ENCODE measurements at regions not wholly inside any gene's neighbourhood (a gene's known extent, or its start where the extent isn't known, plus 50 kb on each side); places are given as distances from the start of the nearest gene placed in this dataset.
"Not testable (repeated sequence)": the region's sequence is repeated elsewhere in the genome, so short reads cannot be mapped to it uniquely, and the experiment has no call there.

DNA sequence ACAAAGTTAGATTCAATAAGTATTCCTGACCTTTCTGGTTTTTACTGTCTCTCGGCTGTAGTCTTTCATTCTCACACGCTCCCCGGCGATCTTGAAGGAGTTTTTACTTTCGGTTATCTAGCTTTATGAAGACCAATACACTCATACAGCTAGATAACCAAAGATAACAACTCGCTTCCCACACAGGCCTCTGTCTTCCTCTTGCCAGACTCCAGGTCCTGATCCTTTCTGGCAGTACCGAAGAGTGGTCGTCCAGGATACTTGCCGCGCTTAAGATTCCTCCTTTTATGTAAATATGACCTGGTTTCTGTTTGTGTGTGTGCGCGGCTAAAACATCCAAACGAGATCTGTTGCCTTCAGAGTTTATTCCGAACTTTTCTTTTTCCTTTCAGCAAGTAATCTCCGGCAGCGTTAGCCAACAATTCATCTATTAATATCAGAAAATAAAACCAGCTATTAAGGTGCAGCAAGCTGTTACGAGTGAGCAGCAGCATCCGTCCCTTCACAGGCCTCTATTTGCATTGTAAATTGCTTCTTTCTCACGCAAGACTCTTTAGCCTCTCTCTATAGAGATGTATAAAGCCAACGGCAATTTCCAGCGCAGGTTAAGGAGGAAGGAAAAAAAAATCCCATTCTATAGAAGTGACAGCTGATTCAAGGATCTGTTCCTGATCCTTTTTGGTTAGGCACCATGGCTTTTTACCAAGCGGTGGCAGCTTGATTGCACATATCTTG lies 216.1 kb downstream of the MEF2C start:
- DNase-seq (ENCODE audit: low spot score), result no peak

GRCh38 chr5:88665750-88666215 lies 217.2 kb downstream of the MEF2C start:
- DNase-seq (ENCODE audit: low spot score), result no peak

GRCh38 chr5:88664645-88665044 lies 218.3 kb downstream of the MEF2C start:
- DNase-seq (ENCODE audit: low spot score), result no peak

DNA sequence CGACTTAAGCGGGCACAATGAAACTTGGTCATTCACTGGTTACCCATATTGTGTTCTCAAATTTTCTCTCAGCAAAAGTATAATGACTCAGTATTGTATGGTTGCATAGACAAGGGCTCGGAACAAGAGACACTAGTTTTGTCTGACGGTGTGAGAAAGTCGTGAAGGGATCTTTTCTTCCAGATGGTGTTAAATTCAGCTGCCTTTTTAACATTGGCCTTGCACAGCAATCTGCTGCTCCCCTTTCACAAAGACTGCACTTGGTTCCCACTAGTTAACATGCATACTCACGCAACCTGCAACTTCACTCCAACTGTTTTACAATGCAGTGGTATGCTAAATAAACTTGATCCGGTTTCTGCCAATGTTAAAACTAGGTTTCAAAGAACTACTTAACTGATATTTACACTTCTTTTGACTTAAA lies 219.2 kb downstream of the MEF2C start:
- no peak for DNase-seq (ENCODE audit: low spot score)

- DNase-seq (ENCODE audit: low spot score), result no peak
These were observed 220.1 kb downstream of the MEF2C start for GRCh38 chr5:88662846-88663245.

- no peak for DNase-seq (ENCODE audit: low spot score)
These were observed 221.2 kb downstream of the MEF2C start for GRCh38 chr5:88661806-88662207.

- peak; percentile 80 for DNase-seq (ENCODE audit: low spot score)
These were observed 221.8 kb downstream of the MEF2C start for GRCh38 chr5:88660947-88661805.

GRCh38 chr5:88660264-88660946 lies 222.6 kb downstream of the MEF2C start:
- DNase-seq (ENCODE audit: low spot score), result peak; percentile 42

DNA sequence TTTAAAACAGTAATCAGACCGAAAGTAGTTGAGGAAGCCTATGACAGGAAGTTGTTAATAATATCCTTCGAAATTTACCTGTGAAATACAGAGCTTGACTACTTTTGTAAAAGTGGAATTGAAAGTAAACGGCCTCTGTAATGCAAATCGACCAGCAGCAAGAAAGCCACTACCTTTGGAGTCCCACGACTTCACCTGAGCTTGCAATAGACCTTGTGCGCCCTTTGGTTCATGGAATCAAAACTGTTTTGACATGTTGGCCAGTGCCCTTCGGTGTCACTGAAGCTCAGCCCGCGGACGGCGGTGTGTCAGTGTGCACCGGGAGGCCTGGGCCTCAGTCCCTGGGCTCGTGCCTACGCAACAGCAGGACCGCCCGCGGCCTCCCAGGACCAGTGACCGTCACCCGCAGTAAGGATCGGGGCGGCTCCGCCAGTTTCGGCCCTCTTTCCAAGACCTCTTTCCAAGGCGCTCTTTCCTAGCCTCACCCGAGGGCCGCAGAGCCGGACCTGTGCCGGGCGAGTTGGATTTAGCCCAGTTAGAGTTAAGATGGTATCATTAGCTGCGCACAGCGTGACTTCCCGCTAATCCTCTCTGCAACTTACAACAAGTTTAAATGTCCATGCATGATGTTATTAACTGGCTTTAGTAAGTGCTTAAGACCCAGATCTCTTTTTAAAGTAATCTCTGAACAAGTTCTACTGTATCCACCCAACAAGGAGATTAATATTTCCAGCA lies 223.3 kb downstream of the MEF2C start:
- peak; percentile 67 for DNase-seq (ENCODE audit: low spot score)

GRCh38 chr5:88658886-88659285 lies 224.1 kb downstream of the MEF2C start:
- no peak for DNase-seq (ENCODE audit: low spot score)

- DNase-seq (ENCODE audit: low spot score), result no peak
These were observed 224.8 kb downstream of the MEF2C start for GRCh38 chr5:88657906-88658775.

GRCh38 chr5:88657136-88657535 lies 225.8 kb downstream of the MEF2C start:
- DNase-seq (ENCODE audit: low spot score), result no peak

GRCh38 chr5:88656221-88656950 lies 226.6 kb downstream of the MEF2C start:
- no peak for DNase-seq (ENCODE audit: low spot score)

- DNase-seq (ENCODE audit: low spot score), result no peak
These were observed 229.5 kb downstream of the MEF2C start for GRCh38 chr5:88653471-88653870.

GRCh38 chr5:88647901-88648300 lies 235.1 kb downstream of the MEF2C start:
- no peak for DNase-seq (ENCODE audit: low spot score)

DNA sequence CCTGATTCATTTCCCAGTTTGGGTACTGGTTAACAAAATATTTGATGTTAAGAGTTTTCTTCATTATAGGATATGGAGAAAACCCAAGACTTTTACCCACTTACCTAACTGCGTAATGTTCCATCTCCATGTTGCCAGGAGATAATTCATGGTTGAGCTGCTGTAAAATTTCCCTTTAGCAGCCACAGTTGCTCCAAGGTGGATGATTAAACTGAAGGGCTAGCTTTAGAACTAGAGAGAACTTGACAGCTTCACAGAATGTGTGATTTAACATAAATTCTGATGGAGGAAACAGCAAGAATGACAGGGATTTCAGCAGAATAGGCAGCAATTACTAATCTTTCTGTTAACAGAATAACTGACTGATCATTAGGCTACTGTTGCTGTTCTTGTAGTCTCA lies 236.1 kb downstream of the MEF2C start:
- no peak for DNase-seq (ENCODE audit: low spot score)

- DNase-seq (ENCODE audit: low spot score), result no peak
These were observed 238.3 kb downstream of the MEF2C start for GRCh38 chr5:88644676-88645075.

DNA sequence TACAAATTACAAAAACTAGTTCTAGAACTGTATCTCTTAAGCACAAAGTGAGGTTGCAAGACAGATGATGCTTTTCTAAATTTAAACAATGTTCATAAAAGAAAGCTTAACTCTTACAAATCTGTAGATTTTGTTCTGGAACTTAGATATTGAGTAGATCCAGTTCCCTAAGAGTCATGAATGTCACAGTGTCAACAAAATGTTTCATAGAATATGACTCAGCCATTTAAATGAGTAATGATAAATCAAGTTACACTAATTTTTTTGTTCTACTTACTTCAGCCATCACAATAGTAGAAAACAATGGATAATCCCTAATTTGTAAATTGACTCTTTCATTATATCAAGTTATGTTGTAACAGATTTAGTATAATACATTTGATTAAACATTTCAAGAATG lies 239.7 kb downstream of the MEF2C start:
- DNase-seq (ENCODE audit: low spot score), result no peak

DNA sequence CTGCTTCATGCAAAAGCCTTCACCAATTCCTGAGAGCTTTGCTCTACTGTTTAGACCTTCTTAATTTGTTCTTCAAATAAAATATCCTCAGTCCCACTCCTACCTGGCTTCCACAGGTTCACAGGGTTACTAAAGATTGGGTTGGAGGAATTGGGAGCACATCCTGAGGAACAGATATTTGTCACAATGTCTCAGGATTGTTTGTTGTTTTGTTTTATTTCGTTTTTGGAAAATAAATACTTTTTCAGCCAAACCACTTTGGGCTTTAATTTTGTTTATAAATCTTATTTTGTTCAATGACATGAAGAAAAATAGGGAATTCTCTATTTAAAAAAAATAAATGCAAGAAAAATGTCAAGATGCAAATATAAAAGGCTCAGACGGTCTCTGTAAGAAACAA lies 249.0 kb downstream of the MEF2C start:
- no peak for DNase-seq (ENCODE audit: low spot score)

- DNase-seq (ENCODE audit: low spot score), result not testable (repeated sequence)
These were observed 260.1 kb downstream of the MEF2C start for GRCh38 chr5:88622890-88623289.
